GM12878 (cell line): ENCODE measurements at regions not wholly inside any gene's neighbourhood (a gene's known extent, or its start where the extent isn't known, plus 50 kb on each side); places are given as distances from the start of the nearest gene placed in this dataset.

Experiments used
- CHD4 ChIP-seq: fragments of 200-600 bp; sonication (generic); IDR thresholded peaks from 2 replicates; pipeline ENCODE4 v1.6.1; 2016; ENCODE audit warnings: mild to moderate bottlenecking
- CREB1 ChIP-seq: IDR thresholded peaks from 2 replicates; pipeline ENCODE4 v1.6.1; 2012; ENCODE audit warnings: low read depth, mild to moderate bottlenecking, inconsistent platforms
- EZH2 ChIP-seq: IDR thresholded peaks from 2 replicates; pipeline ENCODE4 v1.6.1; 2012; ENCODE audit warnings: low read depth, mild to moderate bottlenecking, control low read depth, inconsistent platforms, low read length, borderline replicate concordance; ENCODE audit not compliant: control insufficient read depth
- FOXK2 ChIP-seq: fragments of 450-650 bp; IDR thresholded peaks from 2 replicates; pipeline ENCODE4 v1.6.1; 2017; ENCODE audit warnings: mild to moderate bottlenecking, moderate library complexity
- HDAC6 ChIP-seq: fragments of 200-600 bp; sonication (generic); IDR thresholded peaks from one replicate; pipeline ENCODE4 v1.8.0; 2017; ENCODE audit warnings: antibody characterized with exemption; ENCODE audit not compliant: unreplicated experiment
- PAX8 ChIP-seq: fragments of 450-650 bp; IDR thresholded peaks from 2 replicates; pipeline ENCODE4 v1.6.1; 2017; ENCODE audit warnings: mild to moderate bottlenecking, moderate library complexity
- POLR2A ChIP-seq: IDR thresholded peaks from 2 replicates; pipeline ENCODE4 v1.6.1; 2011; ENCODE audit warnings: low read depth, mild to moderate bottlenecking, low read length
- POLR2AphosphoS2 ChIP-seq: IDR thresholded peaks from 2 replicates; pipeline ENCODE4 v1.6.1; 2011; ENCODE audit warnings: low read depth, mild to moderate bottlenecking, low read length, improper control_type of control experiment, moderate library complexity
- POLR2AphosphoS5 ChIP-seq: IDR thresholded peaks from 2 replicates; pipeline ENCODE4 v1.6.1; 2011; ENCODE audit warnings: mild to moderate bottlenecking, low read length, inconsistent platforms
- TF ChIP-seq, protein P1 (sequence below): IDR thresholded peaks from 2 replicates; pipeline ENCODE4 v1.6.1; 2011; ENCODE audit warnings: low read depth, low read length, improper control_type of control experiment, borderline replicate concordance
- TF ChIP-seq, protein P2 (sequence below): fragments of 450-650 bp; IDR thresholded peaks from 2 replicates; pipeline ENCODE4 v1.6.1; 2017; ENCODE audit warnings: mild to moderate bottlenecking
- TF ChIP-seq, protein P3 (sequence below), 3 experiments: IDR thresholded peaks in 2 of 3; conservative IDR thresholded peaks in 1 of 3; 2 replicates each; pipeline ENCODE4 v1.5.1; 2011; ENCODE audit warnings: low read depth in 3 of 3, low read length in 3 of 3, mild to moderate bottlenecking in 3 of 3, control low read depth in 2 of 3, moderate library complexity in 2 of 3, inconsistent platforms in 1 of 3, mixed read lengths in 1 of 3; ENCODE audit not compliant: control insufficient read depth in 2 of 3, insufficient read depth in 1 of 3; ENCODE audit errors: extremely low read depth in 1 of 3
- TF ChIP-seq, protein P4 (sequence below): fragments of 450-650 bp; IDR thresholded peaks from 2 replicates; pipeline ENCODE4 v1.6.1; 2016; ENCODE audit warnings: mild to moderate bottlenecking

DNA sequence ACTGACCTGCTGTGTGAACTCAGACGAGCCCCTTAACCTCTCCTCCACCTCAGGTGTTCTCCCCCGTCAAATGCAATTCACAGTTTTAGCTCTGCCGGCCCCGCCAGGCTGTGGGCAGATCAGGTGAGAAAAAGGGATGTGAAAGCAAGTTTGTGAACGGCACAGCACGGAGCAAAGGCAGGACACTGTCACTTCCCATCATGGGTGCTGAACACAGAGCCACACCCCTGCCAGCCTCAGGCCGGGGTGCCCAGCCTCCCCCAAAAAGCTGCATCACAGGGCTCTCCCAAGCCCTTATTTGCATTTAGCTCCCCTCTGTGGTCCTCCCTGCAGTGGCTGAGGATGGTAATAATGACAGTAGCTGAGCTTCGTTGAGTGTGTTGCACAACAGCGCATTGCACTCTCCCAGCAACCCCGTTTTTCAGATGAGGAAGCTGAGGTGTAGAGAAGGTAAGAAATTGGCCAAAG lies 88.8 kb upstream of the TNRC6C start:
- no peak for TF ChIP-seq POLR2A
- TF ChIP-seq, protein P1, sequence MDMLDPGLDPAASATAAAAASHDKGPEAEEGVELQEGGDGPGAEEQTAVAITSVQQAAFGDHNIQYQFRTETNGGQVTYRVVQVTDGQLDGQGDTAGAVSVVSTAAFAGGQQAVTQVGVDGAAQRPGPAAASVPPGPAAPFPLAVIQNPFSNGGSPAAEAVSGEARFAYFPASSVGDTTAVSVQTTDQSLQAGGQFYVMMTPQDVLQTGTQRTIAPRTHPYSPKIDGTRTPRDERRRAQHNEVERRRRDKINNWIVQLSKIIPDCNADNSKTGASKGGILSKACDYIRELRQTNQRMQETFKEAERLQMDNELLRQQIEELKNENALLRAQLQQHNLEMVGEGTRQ = no peak
- TF ChIP-seq POLR2AphosphoS2 = no peak
- TF ChIP-seq, protein P2, sequence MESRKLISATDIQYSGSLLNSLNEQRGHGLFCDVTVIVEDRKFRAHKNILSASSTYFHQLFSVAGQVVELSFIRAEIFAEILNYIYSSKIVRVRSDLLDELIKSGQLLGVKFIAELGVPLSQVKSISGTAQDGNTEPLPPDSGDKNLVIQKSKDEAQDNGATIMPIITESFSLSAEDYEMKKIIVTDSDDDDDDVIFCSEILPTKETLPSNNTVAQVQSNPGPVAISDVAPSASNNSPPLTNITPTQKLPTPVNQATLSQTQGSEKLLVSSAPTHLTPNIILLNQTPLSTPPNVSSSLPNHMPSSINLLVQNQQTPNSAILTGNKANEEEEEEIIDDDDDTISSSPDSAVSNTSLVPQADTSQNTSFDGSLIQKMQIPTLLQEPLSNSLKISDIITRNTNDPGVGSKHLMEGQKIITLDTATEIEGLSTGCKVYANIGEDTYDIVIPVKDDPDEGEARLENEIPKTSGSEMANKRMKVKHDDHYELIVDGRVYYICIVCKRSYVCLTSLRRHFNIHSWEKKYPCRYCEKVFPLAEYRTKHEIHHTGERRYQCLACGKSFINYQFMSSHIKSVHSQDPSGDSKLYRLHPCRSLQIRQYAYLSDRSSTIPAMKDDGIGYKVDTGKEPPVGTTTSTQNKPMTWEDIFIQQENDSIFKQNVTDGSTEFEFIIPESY = no peak
- TF ChIP-seq, protein P3, sequence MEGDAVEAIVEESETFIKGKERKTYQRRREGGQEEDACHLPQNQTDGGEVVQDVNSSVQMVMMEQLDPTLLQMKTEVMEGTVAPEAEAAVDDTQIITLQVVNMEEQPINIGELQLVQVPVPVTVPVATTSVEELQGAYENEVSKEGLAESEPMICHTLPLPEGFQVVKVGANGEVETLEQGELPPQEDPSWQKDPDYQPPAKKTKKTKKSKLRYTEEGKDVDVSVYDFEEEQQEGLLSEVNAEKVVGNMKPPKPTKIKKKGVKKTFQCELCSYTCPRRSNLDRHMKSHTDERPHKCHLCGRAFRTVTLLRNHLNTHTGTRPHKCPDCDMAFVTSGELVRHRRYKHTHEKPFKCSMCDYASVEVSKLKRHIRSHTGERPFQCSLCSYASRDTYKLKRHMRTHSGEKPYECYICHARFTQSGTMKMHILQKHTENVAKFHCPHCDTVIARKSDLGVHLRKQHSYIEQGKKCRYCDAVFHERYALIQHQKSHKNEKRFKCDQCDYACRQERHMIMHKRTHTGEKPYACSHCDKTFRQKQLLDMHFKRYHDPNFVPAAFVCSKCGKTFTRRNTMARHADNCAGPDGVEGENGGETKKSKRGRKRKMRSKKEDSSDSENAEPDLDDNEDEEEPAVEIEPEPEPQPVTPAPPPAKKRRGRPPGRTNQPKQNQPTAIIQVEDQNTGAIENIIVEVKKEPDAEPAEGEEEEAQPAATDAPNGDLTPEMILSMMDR (IDR thresholded peaks at IDR 0.05 in 2 of 3, conservative IDR thresholded peaks at IDR 0.05 in 1 of 3; ENCODE audit: control insufficient read depth in 2 of 3, extremely low read depth in 1 of 3, insufficient read depth in 1 of 3, low read depth in 3 of 3, low read length in 3 of 3) = peak in 1 of 3 experiments; percentile 13; a peak in 1 of 6 replicates
- no peak for TF ChIP-seq POLR2AphosphoS5
- TF ChIP-seq EZH2 = no peak
- TF ChIP-seq, protein P4, sequence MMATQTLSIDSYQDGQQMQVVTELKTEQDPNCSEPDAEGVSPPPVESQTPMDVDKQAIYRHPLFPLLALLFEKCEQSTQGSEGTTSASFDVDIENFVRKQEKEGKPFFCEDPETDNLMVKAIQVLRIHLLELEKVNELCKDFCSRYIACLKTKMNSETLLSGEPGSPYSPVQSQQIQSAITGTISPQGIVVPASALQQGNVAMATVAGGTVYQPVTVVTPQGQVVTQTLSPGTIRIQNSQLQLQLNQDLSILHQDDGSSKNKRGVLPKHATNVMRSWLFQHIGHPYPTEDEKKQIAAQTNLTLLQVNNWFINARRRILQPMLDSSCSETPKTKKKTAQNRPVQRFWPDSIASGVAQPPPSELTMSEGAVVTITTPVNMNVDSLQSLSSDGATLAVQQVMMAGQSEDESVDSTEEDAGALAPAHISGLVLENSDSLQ = peak; percentile 62
- TF ChIP-seq FOXK2 = no peak
- 0 out of 2 replicates have a peak, but pooled peaks have one; percentile 8 for TF ChIP-seq CREB1
- TF ChIP-seq PAX8 = no peak
- no peak for TF ChIP-seq HDAC6
- no peak for TF ChIP-seq CHD4
